ENCODE measurements at regions not wholly inside any gene's neighbourhood (a gene's known extent, or its start where the extent isn't known, plus 50 kb on each side); places are given as distances from the start of the nearest gene placed in this dataset.
"Not testable (repeated sequence)": the region's sequence is repeated elsewhere in the genome, so short reads cannot be mapped to it uniquely, and the experiment has no call there.

- DNase-seq (ENCODE audit: low read depth, low spot score) = peak; percentile 3
These were observed 59.3 kb downstream of the GPR88 start for GRCh38 chr1:100597061-100597741.

- no peak for DNase-seq (ENCODE audit: low read depth, low spot score)
These were observed 59.8 kb downstream of the GPR88 start for GRCh38 chr1:100597784-100598183.

- DNase-seq (ENCODE audit: low read depth, low spot score) = not testable (repeated sequence)
These were observed 62.4 kb downstream of the GPR88 start for GRCh38 chr1:100600377-100600776.

- DNase-seq (ENCODE audit: low read depth, low spot score) = not testable (repeated sequence)
These were observed 64.1 kb downstream of the GPR88 start for GRCh38 chr1:100602028-100602427.

GRCh38 chr1:100604372-100604771 is 66.4 kb downstream of the GPR88 start:
- no peak for DNase-seq (ENCODE audit: low read depth, low spot score)

- DNase-seq (ENCODE audit: low read depth, low spot score) = peak; percentile 5
These were observed 68.5 kb downstream of the GPR88 start for GRCh38 chr1:100606438-100606837.

GRCh38 chr1:100607628-100608240 is 69.8 kb downstream of the GPR88 start:
- no peak for DNase-seq (ENCODE audit: low read depth, low spot score)

- no peak for DNase-seq (ENCODE audit: low read depth, low spot score)
These were observed 71.9 kb downstream of the GPR88 start for GRCh38 chr1:100609849-100610248.

- no peak for DNase-seq (ENCODE audit: low read depth, low spot score)
These were observed 73.1 kb downstream of the GPR88 start for GRCh38 chr1:100611086-100611485.

GRCh38 chr1:100612540-100612939 is 74.6 kb downstream of the GPR88 start:
- DNase-seq (ENCODE audit: low read depth, low spot score) = no peak

GRCh38 chr1:100613817-100614559 is 76.0 kb downstream of the GPR88 start:
- DNase-seq (ENCODE audit: low read depth, low spot score) = no peak

GRCh38 chr1:100614570-100614969 is 76.6 kb downstream of the GPR88 start:
- no peak for DNase-seq (ENCODE audit: low read depth, low spot score)

GRCh38 chr1:100615686-100616085 is 77.7 kb downstream of the GPR88 start:
- no peak for DNase-seq (ENCODE audit: low read depth, low spot score)

GRCh38 chr1:100616121-100616621 is 78.2 kb downstream of the GPR88 start:
- DNase-seq (ENCODE audit: low read depth, low spot score) = no peak

- no peak for DNase-seq (ENCODE audit: low read depth, low spot score)
These were observed 84.1 kb downstream of the GPR88 start for GRCh38 chr1:100622037-100622436.

- DNase-seq (ENCODE audit: low read depth, low spot score) = no peak
These were observed 84.6 kb downstream of the GPR88 start for GRCh38 chr1:100622506-100622905.

GRCh38 chr1:100622966-100623762 is 85.2 kb downstream of the GPR88 start:
- no peak for DNase-seq (ENCODE audit: low read depth, low spot score)

GRCh38 chr1:100624886-100625610 is 87.1 kb downstream of the GPR88 start:
- no peak for DNase-seq (ENCODE audit: low read depth, low spot score)

GRCh38 chr1:100626397-100626796 is 88.5 kb downstream of the GPR88 start:
- DNase-seq (ENCODE audit: low read depth, low spot score) = no peak

GRCh38 chr1:100627054-100627716 is 89.2 kb downstream of the GPR88 start:
- no peak for DNase-seq (ENCODE audit: low read depth, low spot score)

- DNase-seq (ENCODE audit: low read depth, low spot score) = no peak
These were observed 90.0 kb downstream of the GPR88 start for GRCh38 chr1:100627936-100628335.

Measured in ELF-1 (cell line).